GM18502 (cell line): ENCODE measurements at regions not wholly inside any gene's neighbourhood (a gene's known extent, or its start where the extent isn't known, plus 50 kb on each side); places are given as distances from the start of the nearest gene placed in this dataset.

Source experiments
- ATAC-seq: cut with Tn5 transposase; IDR thresholded peaks from one replicate; pipeline ENCODE4 v1.9.1; 2021; ENCODE audit warnings: mild to moderate bottlenecking; ENCODE audit not compliant: unreplicated experiment, poor library complexity

DNA sequence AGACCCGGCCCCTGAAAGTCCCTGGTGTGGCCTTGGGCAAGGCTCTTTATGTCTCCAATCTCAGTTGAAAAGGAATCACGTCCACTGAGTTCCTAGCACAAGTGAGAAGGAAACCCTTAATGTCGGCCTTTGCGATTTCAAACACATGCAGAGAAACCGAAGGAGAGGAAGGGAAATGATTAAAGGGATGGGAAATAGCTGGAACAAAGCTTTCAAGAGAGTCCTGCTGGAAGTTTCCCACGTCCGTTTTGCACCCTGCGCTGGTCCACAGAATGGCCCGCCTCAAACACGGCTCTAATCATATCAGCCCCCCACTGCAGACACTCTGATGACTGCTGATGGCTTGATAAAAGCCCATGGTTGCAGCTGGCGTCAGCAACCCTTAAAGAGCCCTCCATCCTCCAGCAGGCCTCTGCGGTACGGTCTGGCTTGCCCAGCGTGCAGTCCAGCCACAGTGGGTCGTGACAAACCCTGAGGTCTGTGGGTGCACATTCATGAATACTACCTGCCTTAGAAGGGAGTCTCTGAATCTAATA is 765.5 kb upstream of the EEF2KMT start:
- no peak for ATAC-seq

DNA sequence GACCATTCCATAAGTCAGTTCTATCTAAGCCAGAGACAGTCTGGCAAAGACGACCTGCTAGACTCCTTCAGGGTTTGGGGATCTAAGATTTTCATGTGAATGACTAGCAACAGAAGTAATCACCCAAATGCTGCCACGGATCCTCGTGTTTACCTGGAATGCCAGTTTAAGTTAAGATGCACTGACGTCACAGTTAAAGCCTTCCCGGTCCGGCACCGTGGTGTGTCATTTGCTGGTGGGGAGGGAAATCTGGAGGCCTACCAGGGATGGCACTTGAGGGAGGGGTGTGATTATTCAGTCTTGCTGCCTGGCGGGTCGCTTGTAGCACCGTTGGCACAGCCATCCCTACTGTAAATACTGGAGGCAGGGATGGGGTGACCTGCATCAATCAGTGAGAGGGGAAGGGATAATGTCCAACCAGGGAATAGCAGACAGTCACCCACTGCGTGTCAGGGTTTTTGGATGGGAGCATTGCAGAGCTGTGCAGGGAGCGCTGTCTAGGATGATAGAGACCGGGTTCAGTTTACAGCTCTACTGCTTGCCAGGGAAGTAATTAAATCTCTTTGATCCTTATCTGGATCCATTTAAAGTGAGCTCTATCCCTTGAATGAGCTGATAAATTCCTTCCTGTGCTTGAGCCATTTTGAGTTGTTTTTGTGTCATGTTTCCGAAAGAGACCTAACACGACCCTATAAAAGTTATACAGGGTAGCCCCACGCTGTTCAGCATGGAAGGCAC is 764.7 kb upstream of the EEF2KMT start:
- ATAC-seq, result no peak

DNA sequence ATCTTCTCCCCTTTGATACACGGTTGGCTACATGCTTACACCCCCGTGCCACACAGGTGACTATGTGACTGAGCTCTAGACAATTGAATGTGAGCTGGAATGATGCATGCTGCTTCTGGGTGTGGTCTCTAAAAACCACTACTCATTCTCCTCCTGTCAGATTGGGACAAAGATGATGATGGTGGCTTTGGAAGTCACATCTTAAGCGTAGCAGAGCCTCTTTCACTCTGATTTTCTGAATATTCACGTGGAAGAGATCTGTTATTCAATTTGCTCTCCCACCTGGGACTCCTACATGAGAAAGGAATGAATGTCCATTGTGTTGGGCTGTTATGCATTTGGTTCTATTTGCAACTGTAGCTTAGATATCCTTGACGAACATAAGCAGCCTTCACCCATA is 763.6 kb upstream of the EEF2KMT start:
- no peak for ATAC-seq

DNA sequence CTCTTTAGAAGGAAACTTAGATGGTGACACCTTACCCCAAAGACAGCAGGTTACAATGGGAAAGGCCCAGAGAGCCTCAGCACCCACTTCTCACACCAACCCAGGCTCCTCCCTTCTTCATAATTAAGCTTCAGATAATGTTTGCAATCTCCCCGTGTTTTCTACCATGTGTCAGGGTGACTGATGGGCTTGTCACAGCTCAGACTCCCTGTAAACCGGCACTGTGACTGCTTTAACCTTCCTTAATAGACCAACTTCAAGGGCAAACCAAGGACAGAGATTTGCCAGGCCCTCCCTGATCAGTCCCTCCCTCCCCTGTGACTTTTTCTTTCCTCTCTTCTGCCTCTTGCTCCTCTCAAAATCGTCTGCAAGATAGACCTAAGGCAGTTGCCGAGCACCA is 760.6 kb upstream of the EEF2KMT start:
- no peak for ATAC-seq

DNA sequence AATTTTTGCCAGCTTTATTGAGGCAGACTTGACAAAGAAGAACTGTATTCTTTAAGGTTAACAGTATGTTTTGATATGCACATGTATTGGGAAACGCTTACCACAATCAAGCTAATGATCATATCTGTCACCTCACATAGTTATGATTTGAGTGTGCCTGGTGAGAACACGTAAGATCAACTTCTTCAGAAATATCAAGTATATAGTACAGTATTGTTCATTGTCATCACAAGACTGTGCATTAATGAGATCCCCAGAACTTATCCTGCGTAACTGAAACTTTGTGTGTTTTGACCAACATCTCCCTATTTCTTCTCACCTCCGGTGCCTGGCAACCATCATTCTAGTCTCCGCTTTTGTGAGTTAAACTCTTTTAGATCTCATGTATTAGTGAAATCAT is 756.4 kb upstream of the EEF2KMT start:
- no peak for ATAC-seq

DNA sequence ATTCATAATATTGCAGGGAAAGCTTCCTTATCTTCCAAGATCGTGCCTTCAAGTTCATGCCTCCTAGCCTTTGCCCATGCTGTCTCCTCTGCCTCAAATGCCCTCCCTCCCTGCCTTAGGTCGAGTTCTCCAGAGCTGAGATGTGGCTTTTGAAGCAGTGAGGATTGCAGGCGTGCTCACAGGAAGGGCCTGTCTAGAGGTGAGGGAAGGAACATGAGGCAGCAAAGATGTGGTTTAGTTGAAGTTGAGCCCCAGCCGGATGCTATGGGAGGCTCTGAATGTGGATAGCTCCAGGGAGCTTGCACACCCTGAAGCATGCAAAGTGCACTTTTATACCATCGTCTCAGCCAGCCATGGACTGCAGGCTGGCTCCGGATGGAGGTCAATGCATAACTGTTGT is 754.6 kb upstream of the EEF2KMT start:
- no peak for ATAC-seq

DNA sequence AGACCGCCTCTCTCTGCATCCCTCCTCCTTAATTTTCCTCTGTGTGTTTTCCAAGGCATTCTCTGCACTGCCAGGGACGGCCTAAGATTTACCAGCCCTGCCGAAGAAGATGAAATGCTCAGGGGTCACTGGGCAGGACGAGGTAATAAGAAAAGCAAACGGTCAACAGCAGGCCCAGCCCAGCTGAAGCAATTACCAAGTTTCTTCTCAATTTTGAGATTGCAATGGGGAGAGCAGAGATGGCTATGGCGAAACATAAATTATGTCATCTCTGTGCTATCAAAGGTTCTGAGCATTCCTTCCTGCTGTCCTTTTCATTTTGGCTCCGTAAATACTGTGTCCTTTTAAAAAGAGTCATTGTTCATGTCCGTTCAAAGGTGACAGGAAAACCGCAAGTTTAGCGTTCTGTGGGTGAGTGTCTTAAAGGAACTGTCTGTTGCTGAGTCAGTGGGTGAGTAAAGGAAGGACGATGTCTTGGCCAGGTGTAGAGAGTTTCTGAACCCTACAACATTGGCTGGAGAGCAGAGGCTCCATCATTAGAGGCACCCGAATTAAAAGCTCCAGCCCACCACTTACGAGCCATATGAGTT is 753.9 kb upstream of the EEF2KMT start:
- no peak for ATAC-seq

DNA sequence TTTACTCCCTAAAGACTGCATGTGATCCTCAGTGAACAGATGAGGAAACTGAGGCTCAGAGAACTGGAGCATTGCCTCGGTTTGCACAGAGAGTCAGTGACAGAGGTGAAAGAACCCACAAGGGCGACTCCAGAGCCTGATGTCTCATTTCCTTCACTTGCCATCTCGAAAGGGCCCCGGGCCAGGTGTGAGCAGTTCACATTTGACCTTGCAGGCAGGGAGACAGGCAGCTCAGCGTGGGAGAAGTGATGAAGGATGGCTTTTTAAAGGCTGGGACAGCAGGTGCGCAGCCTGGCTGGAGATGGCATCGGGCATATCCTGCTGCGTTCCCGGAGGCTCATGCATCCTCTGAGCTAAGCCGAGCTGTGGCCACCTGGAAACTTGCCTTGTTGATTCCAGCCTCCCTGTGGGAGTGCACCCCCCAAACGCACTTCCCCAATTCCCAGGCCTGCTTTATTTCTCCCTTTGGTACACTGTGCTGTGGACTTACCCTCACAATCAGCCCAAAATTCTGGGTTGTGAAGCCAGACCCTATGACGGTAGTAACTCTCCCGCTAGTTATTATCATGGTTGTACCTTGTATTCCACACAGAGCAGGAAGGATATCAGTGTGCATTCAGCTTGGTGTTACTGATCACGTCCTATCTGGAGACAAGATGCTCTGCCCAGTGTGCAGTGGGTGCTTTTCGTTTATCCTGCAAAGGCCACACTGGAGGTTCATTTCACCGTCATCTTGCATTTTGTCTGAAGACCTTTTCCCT is 753.2 kb upstream of the EEF2KMT start:
- ATAC-seq, result no peak

DNA sequence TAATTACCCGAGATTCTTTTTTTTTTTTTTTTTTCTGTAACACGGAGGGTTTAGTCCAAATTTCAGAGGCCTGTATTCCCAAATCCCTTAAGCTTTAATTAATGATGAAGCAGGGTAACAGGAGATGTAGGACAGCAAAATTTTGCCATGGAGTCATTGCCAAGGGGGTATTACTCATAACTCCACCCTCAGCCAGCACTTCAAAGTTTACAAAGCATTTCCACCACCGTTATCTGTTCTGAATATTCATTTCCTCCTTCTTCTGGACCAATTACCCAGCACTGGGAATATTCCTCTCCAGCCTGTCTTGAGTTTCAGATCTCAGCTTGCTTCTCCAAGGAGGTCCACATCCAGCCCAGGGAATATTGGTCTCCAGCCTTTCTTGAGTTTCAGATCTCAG is 747.5 kb upstream of the EEF2KMT start:
- ATAC-seq, result no peak

DNA sequence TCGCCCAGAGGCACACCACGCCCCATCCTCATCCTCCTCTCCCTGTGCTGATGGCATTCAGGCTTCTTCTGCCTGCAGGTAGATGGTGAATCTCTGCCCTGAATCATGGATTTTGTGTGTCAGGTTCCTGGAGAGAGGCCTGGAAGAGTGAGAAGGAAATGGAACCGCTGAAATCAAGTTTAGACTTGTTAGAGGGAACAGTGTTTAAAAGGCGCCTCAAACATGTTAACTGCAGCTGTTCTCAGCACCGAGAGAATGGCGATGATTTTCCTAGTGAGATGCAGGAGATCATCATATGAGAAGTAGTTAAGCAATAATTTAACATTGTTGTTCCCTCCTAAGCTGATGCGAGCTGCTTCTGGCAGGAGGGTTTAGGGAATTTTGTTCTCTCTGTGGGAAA is 744.4 kb upstream of the EEF2KMT start:
- no peak for ATAC-seq

DNA sequence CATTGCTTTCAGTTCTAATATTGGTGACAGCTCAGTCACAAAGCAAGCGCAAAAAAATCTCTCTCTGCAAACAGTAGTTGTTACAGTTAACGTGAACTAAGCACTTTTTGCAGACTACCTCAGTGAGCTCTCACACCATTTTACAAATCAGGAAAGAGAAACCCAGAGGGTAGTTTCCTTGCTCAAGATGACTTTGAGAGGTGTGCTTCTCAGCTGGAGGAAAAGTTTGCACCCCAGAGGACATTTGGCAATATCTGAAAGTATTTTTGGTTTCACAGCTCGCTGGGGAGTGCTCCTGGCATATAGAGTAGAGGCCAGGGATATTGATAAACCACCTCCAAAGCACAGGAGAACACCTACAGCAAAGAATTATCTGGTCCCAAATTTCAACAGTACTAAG is 741.1 kb upstream of the EEF2KMT start:
- no peak for ATAC-seq

DNA sequence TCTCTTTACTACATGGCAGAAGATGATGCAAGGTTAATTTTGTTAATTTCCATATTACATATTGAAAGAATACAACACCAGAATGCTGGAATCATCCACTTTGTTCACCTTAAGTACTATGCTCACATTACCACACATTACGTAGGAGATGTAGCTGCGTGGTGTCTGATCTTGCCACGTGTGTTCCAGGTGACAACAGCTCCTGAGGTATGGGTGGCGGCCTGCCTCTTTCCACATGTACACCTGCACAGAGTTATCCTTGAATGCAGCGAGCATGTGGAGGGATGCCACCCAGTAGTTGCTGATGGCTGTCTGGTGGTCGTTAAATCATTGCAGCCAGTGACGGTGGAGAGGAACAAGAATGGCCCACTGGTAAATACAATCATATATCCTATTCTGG is 740.5 kb upstream of the EEF2KMT start:
- no peak for ATAC-seq

DNA sequence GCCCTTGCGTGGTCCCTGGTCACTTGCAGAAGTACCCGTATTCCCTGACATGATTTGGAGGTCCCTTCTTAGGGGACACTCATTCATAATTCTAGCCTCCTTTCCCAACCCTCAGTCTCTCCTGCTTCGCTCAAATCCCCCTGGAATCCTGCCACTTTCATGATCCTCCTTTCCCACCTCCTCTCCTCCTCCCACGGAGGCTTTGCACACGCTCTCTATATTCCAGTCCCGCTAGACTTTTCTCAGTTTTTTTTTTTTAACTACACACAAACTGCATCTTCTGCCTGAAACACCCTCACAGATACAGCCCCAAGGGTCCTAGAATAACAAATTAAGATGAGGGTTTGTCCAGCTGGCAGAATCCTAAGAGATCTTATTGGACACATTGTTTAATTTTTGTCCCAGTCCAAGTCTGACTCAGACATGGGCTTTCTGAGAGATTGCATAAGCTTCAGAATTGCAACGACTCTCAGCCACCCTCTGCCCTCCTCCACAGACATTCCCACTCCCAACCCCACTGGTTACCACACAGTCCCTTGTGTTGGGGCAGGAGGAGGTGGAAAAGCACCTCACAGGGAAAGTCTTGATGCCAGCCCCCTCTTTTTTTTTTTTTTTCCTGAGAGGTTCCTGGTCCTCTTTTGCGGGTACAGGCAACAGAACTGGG is 739.5 kb upstream of the EEF2KMT start:
- no peak for ATAC-seq

DNA sequence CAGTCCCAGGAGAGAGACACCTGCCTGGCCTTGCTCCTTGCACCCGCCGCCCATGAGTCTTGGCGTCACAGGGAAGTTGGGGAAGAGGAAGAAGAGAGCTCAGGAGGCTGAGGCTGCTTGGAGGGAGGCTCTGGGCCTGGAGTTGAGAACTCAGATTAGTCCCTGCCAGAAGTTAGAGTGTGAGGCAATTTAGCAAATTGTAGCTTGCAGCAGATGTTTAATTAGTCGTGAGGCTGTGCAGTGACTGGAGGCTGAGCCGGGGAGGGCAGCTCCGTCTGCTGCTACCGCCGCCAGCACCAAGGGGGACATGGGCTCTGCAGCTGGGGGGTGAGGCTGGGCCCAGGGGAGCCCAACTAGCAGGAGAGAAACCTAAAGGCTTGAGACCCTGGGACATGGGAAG is 738.3 kb upstream of the EEF2KMT start:
- ATAC-seq, result no peak

DNA sequence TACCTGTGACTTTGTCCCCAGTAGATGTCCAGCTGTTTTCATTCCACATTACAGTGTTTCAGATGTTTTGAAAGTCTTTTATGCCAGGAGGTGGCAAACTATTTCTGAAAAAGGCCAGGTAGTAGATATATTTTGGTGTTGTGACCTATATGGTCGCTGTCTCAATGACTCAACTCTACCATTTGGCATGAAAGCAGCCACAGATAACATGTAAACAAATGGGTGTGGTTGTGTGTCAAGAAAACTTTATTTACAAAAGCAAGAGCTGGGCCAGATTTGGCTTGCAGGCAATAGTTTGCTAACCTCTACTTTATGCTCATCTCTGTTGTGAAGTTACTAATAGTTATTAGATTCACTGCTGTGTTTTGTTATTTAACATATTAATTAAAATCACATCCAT is 728.7 kb upstream of the EEF2KMT start:
- ATAC-seq, result no peak

DNA sequence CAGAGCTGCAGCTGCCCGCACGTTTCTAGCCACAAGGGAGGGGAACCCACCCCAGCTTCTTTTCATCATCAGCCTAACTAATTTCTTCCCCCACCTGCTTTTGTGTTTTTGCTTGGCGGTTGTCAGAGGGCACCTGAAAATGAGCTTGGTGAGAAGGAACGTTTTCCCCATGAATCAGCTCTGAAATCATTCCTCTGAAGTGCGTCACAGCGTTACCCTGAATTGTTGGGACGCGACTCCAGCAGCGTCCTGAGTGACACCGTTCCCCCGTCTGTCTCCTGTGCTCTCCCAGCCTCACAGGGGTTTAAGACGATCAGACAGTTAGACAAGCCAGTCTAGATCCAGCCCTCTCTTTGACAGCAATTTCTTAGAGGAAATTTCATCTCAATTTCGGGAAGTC is 722.9 kb upstream of the EEF2KMT start:
- ATAC-seq, result no peak

DNA sequence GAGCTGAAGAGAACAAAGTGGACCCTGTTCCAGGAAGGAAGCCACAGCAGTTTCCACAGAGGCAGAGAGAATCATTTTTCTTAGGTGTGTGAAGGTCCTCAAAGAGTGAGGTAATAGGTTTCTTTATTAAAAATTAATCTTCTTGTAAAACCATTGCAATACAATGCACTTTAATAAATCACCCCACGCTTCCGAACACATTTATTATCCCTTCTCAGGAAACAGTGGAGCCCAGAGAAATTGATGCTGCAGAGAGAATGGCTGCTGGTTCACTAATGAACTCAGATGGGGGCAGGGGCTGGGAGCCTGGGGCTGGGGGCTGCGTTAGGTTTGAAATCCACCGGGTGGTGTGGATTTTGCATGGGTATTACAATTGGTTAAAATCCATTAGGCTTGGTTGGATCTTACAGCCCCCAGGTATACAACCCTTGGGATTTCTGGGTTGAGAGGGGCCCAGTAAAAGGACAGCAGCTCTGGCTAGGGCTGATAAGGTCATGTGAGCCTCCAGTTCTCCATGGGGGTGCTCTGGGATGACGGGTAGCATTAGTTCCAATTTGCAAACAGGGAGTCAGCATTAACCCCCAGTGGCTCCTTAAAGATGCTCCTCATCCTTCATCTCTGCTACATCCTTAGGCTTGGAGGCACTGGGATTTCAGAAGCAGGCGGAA is 718.1 kb upstream of the EEF2KMT start:
- ATAC-seq, result no peak

DNA sequence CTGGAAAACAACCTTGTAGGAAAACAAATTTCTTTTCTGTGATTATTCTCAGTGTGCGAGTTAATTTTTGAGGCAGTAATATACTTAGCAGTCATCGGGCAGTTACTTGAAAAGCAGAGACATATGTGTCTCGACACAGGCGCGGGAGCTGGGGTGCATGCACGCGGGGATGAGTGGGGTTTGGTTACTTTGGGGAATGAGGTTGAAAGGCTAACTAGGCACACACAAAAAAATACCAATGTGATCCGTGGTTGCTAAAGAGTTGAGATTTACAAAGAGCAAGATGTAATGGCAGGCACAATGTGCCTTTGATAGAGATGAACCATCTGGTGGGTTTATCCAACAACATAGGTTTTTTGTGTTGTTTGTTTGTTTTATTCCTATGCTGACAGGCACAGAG is 703.8 kb upstream of the EEF2KMT start:
- ATAC-seq, result no peak

DNA sequence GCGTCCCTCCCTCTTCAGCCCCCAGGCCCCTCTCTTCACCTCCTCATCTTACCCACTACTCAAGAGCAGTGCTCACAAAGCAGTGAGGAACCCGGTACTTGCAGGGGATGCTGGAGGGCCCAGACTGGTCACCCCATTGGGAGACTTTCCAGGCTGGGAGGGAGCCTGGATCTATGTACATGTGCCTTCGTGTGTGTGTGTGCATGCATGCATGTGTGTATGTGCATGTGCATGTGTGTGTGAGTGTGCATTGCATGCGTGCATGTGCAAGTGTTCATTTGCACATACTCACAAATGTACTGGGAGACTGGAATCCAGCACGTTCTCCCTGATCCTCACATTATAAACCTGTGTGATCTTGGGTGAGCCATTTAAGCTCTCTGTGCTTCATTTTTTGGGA is 696.0 kb upstream of the EEF2KMT start:
- no peak for ATAC-seq

DNA sequence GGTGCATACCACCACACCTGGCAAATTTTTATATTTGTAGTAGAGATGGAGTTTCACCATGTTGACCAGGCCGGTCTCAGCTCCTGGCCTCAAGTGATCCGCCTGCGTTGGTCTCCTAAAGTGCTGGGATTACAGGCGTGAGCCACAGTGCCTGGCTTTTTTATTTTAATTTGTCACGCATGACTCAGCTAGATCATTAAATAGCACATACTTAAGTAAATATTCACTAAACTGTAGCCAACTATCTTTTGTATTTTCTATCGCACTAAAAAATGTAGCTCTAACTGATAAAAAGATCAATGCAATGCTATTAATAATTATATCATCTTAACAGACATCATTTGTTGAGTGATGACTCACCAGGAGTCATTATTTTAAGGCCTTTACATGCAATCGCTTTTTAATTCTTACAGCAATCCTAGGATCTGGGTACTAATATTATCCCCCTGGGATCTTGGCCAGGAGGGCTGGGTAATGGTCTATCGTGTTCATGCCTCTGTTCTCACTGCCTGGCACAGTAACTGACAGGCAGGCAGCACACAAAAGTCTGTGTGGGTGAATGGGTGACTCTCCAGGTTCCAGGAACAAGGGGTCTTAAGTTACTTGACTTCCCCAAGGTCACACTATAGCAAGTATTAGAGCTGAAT is 693.5 kb upstream of the EEF2KMT start:
- ATAC-seq, result no peak
